Osteoblast (primary cell): ENCODE measurements at regions not wholly inside any gene's neighbourhood (a gene's known extent, or its start where the extent isn't known, plus 50 kb on each side); places are given as distances from the start of the nearest gene placed in this dataset.

Experiments used
- DNase-seq: peaks from one replicate; pipeline ENCODE4 v3.0.0; 2011; ENCODE audit warnings: low spot score, mixed read lengths; ENCODE audit not compliant: insufficient read length; ENCODE audit errors: missing footprints
- H2AFZ ChIP-seq: 2 replicates; pipeline ENCODE4 v1.6.0; 2011; ENCODE audit warnings: mild to moderate bottlenecking, low read length
- H3K27ac ChIP-seq: 2 replicates; pipeline ENCODE4 v1.5.1; 2011; ENCODE audit warnings: mild to moderate bottlenecking, low read depth, low read length, moderate library complexity
- H3K27me3 ChIP-seq: 2 replicates; pipeline ENCODE4 v1.6.0; 2012; ENCODE audit warnings: mild to moderate bottlenecking, control low read depth, inconsistent platforms, low read length, moderate library complexity; ENCODE audit not compliant: insufficient read depth
- H3K36me3 ChIP-seq: 2 replicates; pipeline ENCODE4 v1.5.1; 2011; ENCODE audit warnings: mild to moderate bottlenecking, low read length, control low read depth, moderate library complexity; ENCODE audit not compliant: insufficient read depth
- H3K4me1 ChIP-seq: 2 replicates; pipeline ENCODE4 v1.5.1; 2011; ENCODE audit warnings: mild to moderate bottlenecking, low read length, control low read depth, moderate library complexity; ENCODE audit not compliant: insufficient read depth
- H3K4me2 ChIP-seq: 2 replicates; pipeline ENCODE4 v1.6.0; 2011; ENCODE audit warnings: mild to moderate bottlenecking, low read length; ENCODE audit not compliant: insufficient read depth
- H3K4me3 ChIP-seq: fragments of 200-600 bp; sonication (generic); 3 replicates; pipeline ENCODE4 v1.5.1; 2012; ENCODE audit warnings: mild to moderate bottlenecking, low read length, inconsistent platforms; ENCODE audit not compliant: insufficient read depth
- H3K79me2 ChIP-seq: 2 replicates; pipeline ENCODE4 v1.6.0; 2012; ENCODE audit warnings: mild to moderate bottlenecking, low read length, control low read depth, inconsistent platforms; ENCODE audit not compliant: insufficient read depth
- H3K9me3 ChIP-seq: 2 replicates; pipeline ENCODE4 v1.5.1; 2011; ENCODE audit warnings: low read depth, low read length, control low read depth
- H4K20me1 ChIP-seq: 2 replicates; pipeline ENCODE4 v1.6.0; 2012; ENCODE audit warnings: mild to moderate bottlenecking, low read length, control low read depth; ENCODE audit not compliant: insufficient read depth
- TF ChIP-seq, protein P1 (sequence below): IDR thresholded peaks from 2 replicates; pipeline ENCODE4 v1.5.1; 2011; ENCODE audit warnings: mild to moderate bottlenecking, low read depth, low read length, moderate library complexity; ENCODE audit errors: extremely low read depth

- H3K36me3 ChIP-seq, result no peaks in the 10 kb centered on the region
- no peaks in the 10 kb centered on the region for H3K4me1 ChIP-seq
- DNase-seq, result no peak
- no peak overlapping the region for H2AFZ ChIP-seq
- no peaks in the 10 kb centered on the region for H4K20me1 ChIP-seq
- H3K4me2 ChIP-seq, result no peak overlapping the region
- H3K9me3 ChIP-seq, result no peaks in the 10 kb centered on the region
- no peak overlapping the region for H3K4me3 ChIP-seq
- H3K27me3 ChIP-seq, result no peaks in the 10 kb centered on the region
- no peak overlapping the region for H3K27ac ChIP-seq
- H3K79me2 ChIP-seq, result no peaks in the 10 kb centered on the region
- TF ChIP-seq, protein P1, sequence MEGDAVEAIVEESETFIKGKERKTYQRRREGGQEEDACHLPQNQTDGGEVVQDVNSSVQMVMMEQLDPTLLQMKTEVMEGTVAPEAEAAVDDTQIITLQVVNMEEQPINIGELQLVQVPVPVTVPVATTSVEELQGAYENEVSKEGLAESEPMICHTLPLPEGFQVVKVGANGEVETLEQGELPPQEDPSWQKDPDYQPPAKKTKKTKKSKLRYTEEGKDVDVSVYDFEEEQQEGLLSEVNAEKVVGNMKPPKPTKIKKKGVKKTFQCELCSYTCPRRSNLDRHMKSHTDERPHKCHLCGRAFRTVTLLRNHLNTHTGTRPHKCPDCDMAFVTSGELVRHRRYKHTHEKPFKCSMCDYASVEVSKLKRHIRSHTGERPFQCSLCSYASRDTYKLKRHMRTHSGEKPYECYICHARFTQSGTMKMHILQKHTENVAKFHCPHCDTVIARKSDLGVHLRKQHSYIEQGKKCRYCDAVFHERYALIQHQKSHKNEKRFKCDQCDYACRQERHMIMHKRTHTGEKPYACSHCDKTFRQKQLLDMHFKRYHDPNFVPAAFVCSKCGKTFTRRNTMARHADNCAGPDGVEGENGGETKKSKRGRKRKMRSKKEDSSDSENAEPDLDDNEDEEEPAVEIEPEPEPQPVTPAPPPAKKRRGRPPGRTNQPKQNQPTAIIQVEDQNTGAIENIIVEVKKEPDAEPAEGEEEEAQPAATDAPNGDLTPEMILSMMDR, result no peak
Measured at GRCh38 chr5:101176605-101177004, 273.5 kb upstream of the ST8SIA4 start.

GRCh38 chr5:101174981-101175380 lies 271.9 kb upstream of the ST8SIA4 start:
- H3K27ac ChIP-seq, result no peak overlapping the region
- H3K79me2 ChIP-seq, result no peaks in the 10 kb centered on the region
- H3K27me3 ChIP-seq, result no peaks in the 10 kb centered on the region
- H3K9me3 ChIP-seq, result no peaks in the 10 kb centered on the region
- no peaks in the 10 kb centered on the region for H4K20me1 ChIP-seq
- H3K4me2 ChIP-seq, result no peak overlapping the region
- no peak for DNase-seq
- H3K4me1 ChIP-seq, result no peaks in the 10 kb centered on the region
- TF ChIP-seq, protein P1, result no peak
- H3K4me3 ChIP-seq, result no peak overlapping the region
- no peak overlapping the region for H2AFZ ChIP-seq
- no peaks in the 10 kb centered on the region for H3K36me3 ChIP-seq

DNA sequence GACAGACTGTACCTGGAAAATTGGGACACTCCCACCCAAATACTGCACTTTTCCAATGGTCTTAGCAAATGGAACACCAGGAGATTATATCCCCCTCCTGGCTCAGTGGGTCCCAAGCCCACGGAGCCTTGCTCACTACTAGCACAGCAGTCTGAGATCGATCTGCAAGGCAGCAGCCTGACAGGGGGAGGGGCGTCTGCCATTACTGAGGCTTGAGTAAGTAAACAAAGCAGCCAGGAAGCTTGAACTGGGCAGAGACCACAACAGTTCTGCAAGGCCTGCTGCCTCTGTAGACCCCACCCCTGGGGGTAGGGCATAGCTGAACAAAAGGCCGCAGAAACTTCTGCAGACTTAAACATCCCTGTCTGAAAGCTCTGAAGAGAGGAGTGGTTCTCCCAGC lies 260.0 kb upstream of the ST8SIA4 start:
- DNase-seq, result no peak
- TF ChIP-seq, protein P1, result no peak
- no peaks in the 10 kb centered on the region for H3K36me3 ChIP-seq
- H3K27ac ChIP-seq, result no peak overlapping the region
- no peaks in the 10 kb centered on the region for H3K79me2 ChIP-seq
- H4K20me1 ChIP-seq, result no peaks in the 10 kb centered on the region
- no peak overlapping the region for H3K4me2 ChIP-seq
- no peak overlapping the region for H3K4me3 ChIP-seq
- H3K27me3 ChIP-seq, result no peaks in the 10 kb centered on the region
- no peak overlapping the region for H2AFZ ChIP-seq
- no peaks in the 10 kb centered on the region for H3K9me3 ChIP-seq
- H3K4me1 ChIP-seq, result no peaks in the 10 kb centered on the region

GRCh38 chr5:101160002-101160401 lies 256.9 kb upstream of the ST8SIA4 start:
- Histone ChIP-seq H3K27me3 (no peaks in the 10 kb centered on the region), H3K27ac (no peak overlapping the region), H3K79me2 (no peaks in the 10 kb centered on the region), H2AFZ (no peak overlapping the region), H3K36me3 (no peaks in the 10 kb centered on the region), H3K4me2 (no peak overlapping the region), H4K20me1 (no peaks in the 10 kb centered on the region), H3K9me3 (no peaks in the 10 kb centered on the region), H3K4me1 (no peaks in the 10 kb centered on the region), H3K4me3 (no peak overlapping the region)
- TF ChIP-seq, protein P1, result no peak
- no peak for DNase-seq
